CD8-positive, alpha-beta memory T cell (primary cell): ENCODE measurements at regions not wholly inside any gene's neighbourhood (a gene's known extent, or its start where the extent isn't known, plus 50 kb on each side); places are given as distances from the start of the nearest gene placed in this dataset.

Experiments
- CTCF ChIA-PET: fragments of 350-600 bp; sonication (Branson Sonifier 250); formaldehyde crosslinking; loops from one replicate; lab custom pipeline; 2021; ENCODE audit warnings: antibody characterized with exemption; lab: Charles Lee
- POLR2A ChIA-PET: fragments of 350-600 bp; sonication (Branson Sonifier 250); formaldehyde crosslinking; loops from one replicate; lab custom pipeline; 2021; ENCODE audit warnings: antibody characterized with exemption; lab: Charles Lee
- DNase-seq, 5 donors: peaks; one replicate each; pipeline versions ENCODE4 v3.0.0 to v3.0.0-alpha.2; 2020 to 2022; ENCODE audit warnings: mixed read lengths in 1 of 5
- H3K27ac ChIP-seq: one replicate; pipeline ENCODE4 v1.7.0; 2013; ENCODE audit warnings: low read depth, mild to moderate bottlenecking, low read length, moderate library complexity
- H3K27me3 ChIP-seq: 2 replicates; pipeline ENCODE4 v1.7.0; 2013; ENCODE audit warnings: low read length, mild to moderate bottlenecking; ENCODE audit not compliant: insufficient read depth, poor library complexity, severe bottlenecking
- H3K36me3 ChIP-seq: 2 replicates; pipeline ENCODE4 v1.7.0; 2013; ENCODE audit warnings: mild to moderate bottlenecking, low read length, moderate library complexity; ENCODE audit not compliant: insufficient read depth
- H3K4me1 ChIP-seq: 2 replicates; pipeline ENCODE4 v1.7.0; 2013; ENCODE audit warnings: mild to moderate bottlenecking, low read length, moderate library complexity; ENCODE audit not compliant: insufficient read depth
- H3K4me3 ChIP-seq: 2 replicates; pipeline ENCODE4 v1.7.0; 2013; ENCODE audit warnings: mild to moderate bottlenecking, low read length
- H3K9me3 ChIP-seq: 2 replicates; pipeline ENCODE4 v1.7.0; 2013; ENCODE audit warnings: mild to moderate bottlenecking, low read length
- H3K27ac Mint-ChIP-seq, 8 donors: one replicate each; pipeline ENCODE4 v1.8.0; 2020 to 2021; ENCODE audit warnings: mixed read lengths in 8 of 8, mild to moderate bottlenecking in 6 of 8, inconsistent platforms in 3 of 8, moderate library complexity in 3 of 8
- H3K27me3 Mint-ChIP-seq, 2 donors: one replicate each; pipeline ENCODE4 v1.8.0; 2020 to 2021; ENCODE audit warnings: mixed read lengths in 2 of 2, mild to moderate bottlenecking in 1 of 2, moderate library complexity in 1 of 2
- H3K36me3 Mint-ChIP-seq, 3 donors: one replicate each; pipeline ENCODE4 v1.8.0; 2020 to 2021; ENCODE audit warnings: mixed read lengths in 3 of 3, inconsistent platforms in 1 of 3, mild to moderate bottlenecking in 1 of 3
- H3K4me1 Mint-ChIP-seq, 3 donors: one replicate each; pipeline ENCODE4 v1.8.0; 2020 to 2021; ENCODE audit warnings: mixed read lengths in 3 of 3, inconsistent platforms in 1 of 3, mild to moderate bottlenecking in 1 of 3
- H3K4me3 Mint-ChIP-seq, 7 donors: one replicate each; pipeline ENCODE4 v1.8.0; 2020 to 2021; ENCODE audit warnings: mixed read lengths in 7 of 7, mild to moderate bottlenecking in 6 of 7, moderate library complexity in 4 of 7, inconsistent platforms in 2 of 7
- H3K9me3 Mint-ChIP-seq, 5 donors: one replicate each; pipeline ENCODE4 v1.8.0; 2020 to 2022; ENCODE audit warnings: mixed read lengths in 5 of 5, mild to moderate bottlenecking in 3 of 5, moderate library complexity in 2 of 5, inconsistent platforms in 1 of 5

DNA sequence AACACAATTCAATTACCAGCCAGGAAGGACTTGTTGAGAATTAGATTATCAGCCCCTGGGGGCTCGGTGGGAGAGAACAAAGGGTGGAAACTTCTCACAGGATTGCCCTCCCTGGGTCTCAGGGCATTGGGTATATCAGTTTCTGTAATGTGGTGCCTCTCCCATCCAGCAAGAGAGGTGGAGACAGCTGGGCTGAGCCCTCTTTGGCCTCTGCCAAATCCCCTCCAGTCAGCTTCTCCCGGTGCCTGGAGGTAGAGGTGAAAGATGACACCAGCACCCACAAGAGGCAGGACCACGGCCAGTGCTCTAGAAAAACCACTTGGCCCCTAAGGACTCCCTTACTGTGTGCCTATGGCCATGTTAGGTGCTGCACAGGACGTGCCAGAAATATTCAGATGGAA is 179.7 kb downstream of the HAUS1 start:
- ChIA-PET CTCF (no interaction called here), POLR2A (no interaction called here)
- Histone ChIP-seq H3K9me3 (no peaks in the 10 kb centered on the region), H3K4me3 (no peak overlapping the region), H3K27ac (no peak overlapping the region), H3K27me3 (no peaks in the 10 kb centered on the region), H3K4me1 (no peaks in the 10 kb centered on the region), H3K36me3 (no peaks in the 10 kb centered on the region)
- H3K36me3 Mint-ChIP-seq, result peaks cover 0 to 3% (median 2%) of the 10 kb centered on the region in 3 donors
- H3K27me3 Mint-ChIP-seq, result peaks cover 0 to 2% of the 10 kb centered on the region in 2 donors
- peak overlapping the region in 1 of 8 donors; percentile 69 for H3K27ac Mint-ChIP-seq
- H3K4me3 Mint-ChIP-seq, result no peak overlapping the region
- DNase-seq, result no peak
- H3K4me1 Mint-ChIP-seq, result peaks cover 0 to 3% (median under 1%) of the 10 kb centered on the region in 3 donors
- H3K9me3 Mint-ChIP-seq, result no peaks in the 10 kb centered on the region

- Mint-ChIP-seq H3K9me3 (no peaks in the 10 kb centered on the region), H3K4me3 (no peak overlapping the region), H3K27ac (peak overlapping the region in 2 of 8 donors; percentile 18 to 90), H3K36me3 (peaks cover 0 to 3% (median under 1%) of the 10 kb centered on the region in 3 donors), H3K27me3 (peaks cover 0 to 3% of the 10 kb centered on the region in 2 donors), H3K4me1 (peaks cover 0 to 2% (median 0%) of the 10 kb centered on the region in 3 donors)
- H3K27ac ChIP-seq, result no peak overlapping the region
- H3K27me3 ChIP-seq, result no peaks in the 10 kb centered on the region
- no peaks in the 10 kb centered on the region for H3K4me1 ChIP-seq
- DNase-seq, result no peak
- H3K4me3 ChIP-seq, result no peak overlapping the region
- ChIA-PET POLR2A (no interaction called here), CTCF (no interaction called here)
- no peaks in the 10 kb centered on the region for H3K36me3 ChIP-seq
- no peaks in the 10 kb centered on the region for H3K9me3 ChIP-seq
Measured at GRCh38 chr18:46289463-46289862, 185.3 kb downstream of the HAUS1 start.

GRCh38 chr18:46289931-46290330 is 185.7 kb downstream of the HAUS1 start:
- CTCF ChIA-PET, result no interaction called here
- no peak for DNase-seq

DNA sequence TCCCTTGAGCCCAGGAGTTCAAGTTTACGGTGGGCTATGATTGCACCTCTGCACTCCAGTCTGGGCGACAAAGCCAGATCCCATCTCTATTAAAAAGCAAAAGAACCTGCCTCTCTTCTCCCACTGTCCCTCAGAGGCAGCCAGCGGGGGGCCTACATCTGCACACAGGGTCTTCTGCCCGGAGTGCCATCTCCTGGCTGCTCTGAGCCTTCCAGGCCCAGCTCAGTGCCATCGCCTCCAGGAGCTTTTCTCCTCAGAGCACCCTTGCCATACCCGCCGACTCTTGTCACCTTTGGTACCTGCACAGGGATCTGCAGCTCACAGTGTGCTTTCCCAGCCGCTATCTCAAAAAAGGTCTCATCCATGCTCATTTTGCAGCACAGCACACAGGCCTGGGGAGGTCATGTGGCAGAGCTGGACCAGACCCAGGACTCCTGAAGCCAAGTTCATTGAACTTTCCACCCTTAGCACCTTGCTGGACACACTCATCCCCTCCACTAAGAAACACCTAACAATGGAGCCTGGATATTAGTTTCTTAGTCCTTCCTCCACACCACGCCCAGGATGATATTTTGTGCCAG is 186.3 kb downstream of the HAUS1 start:
- no peaks in the 10 kb centered on the region for H3K36me3 ChIP-seq
- H3K9me3 ChIP-seq, result no peaks in the 10 kb centered on the region
- Mint-ChIP-seq H3K27me3 (peaks cover 0 to 3% of the 10 kb centered on the region in 2 donors), H3K4me3 (no peak overlapping the region), H3K27ac (peak overlapping the region in 1 of 8 donors; percentile 13), H3K4me1 (peaks cover 0 to 2% (median 2%) of the 10 kb centered on the region in 3 donors), H3K36me3 (peaks cover 0 to under 1% (median 0%) of the 10 kb centered on the region in 3 donors), H3K9me3 (no peaks in the 10 kb centered on the region)
- no peak overlapping the region for H3K4me3 ChIP-seq
- CTCF ChIA-PET, result no interaction called here
- H3K27ac ChIP-seq, result no peak overlapping the region
- H3K4me1 ChIP-seq, result no peaks in the 10 kb centered on the region
- no peak for DNase-seq
- POLR2A ChIA-PET, result no interaction called here
- H3K27me3 ChIP-seq, result no peaks in the 10 kb centered on the region

More at GRCh38 chr18:46289931-46290330, 185.7 kb downstream of the HAUS1 start:
- POLR2A ChIA-PET, result no interaction called here
- peak overlapping the region in 1 of 8 donors; percentile 90 for H3K27ac Mint-ChIP-seq
- peaks cover 0 to 2% (median 0%) of the 10 kb centered on the region in 3 donors for H3K4me1 Mint-ChIP-seq
- Histone ChIP-seq H3K4me1 (no peaks in the 10 kb centered on the region), H3K9me3 (no peaks in the 10 kb centered on the region), H3K36me3 (no peaks in the 10 kb centered on the region), H3K27ac (no peak overlapping the region), H3K27me3 (no peaks in the 10 kb centered on the region), H3K4me3 (no peak overlapping the region)
- H3K4me3 Mint-ChIP-seq, result no peak overlapping the region
- no peaks in the 10 kb centered on the region for H3K9me3 Mint-ChIP-seq
- H3K36me3 Mint-ChIP-seq, result peaks cover 0 to 3% (median 0%) of the 10 kb centered on the region in 3 donors
- H3K27me3 Mint-ChIP-seq, result peaks cover 0 to 3% of the 10 kb centered on the region in 2 donors

- no peaks in the 10 kb centered on the region for H3K9me3 Mint-ChIP-seq
- CTCF ChIA-PET, result interaction anchor here (1.2 to 1.6 kb wide), 2 partner anchors 10 to 118 kb away, joined by 6 to 7 read pairs; a partner anchor contains a TSS
- Histone ChIP-seq H3K27me3 (no peaks in the 10 kb centered on the region), H3K4me1 (no peaks in the 10 kb centered on the region), H3K36me3 (no peaks in the 10 kb centered on the region), H3K4me3 (no peak overlapping the region), H3K9me3 (no peaks in the 10 kb centered on the region), H3K27ac (no peak overlapping the region)
- peak in 1 of 5 donors; percentile 45 for DNase-seq
- POLR2A ChIA-PET, result no interaction called here
- H3K27ac Mint-ChIP-seq, result no peak overlapping the region
- H3K36me3 Mint-ChIP-seq, result no peaks in the 10 kb centered on the region
- H3K4me3 Mint-ChIP-seq, result no peak overlapping the region
- H3K27me3 Mint-ChIP-seq, result peaks cover 0 to 3% of the 10 kb centered on the region in 2 donors
- peaks cover 0 to 4% (median 2%) of the 10 kb centered on the region in 3 donors for H3K4me1 Mint-ChIP-seq
Measured at GRCh38 chr18:46291149-46291548, 187.0 kb downstream of the HAUS1 start.

GRCh38 chr18:46293742-46294181 is 189.6 kb downstream of the HAUS1 start:
- CTCF ChIA-PET, result no interaction called here
- POLR2A ChIA-PET, result no interaction called here
- H3K4me1 ChIP-seq, result no peaks in the 10 kb centered on the region
- no peak overlapping the region for H3K4me3 ChIP-seq
- Mint-ChIP-seq H3K27me3 (peaks cover 0 to 3% of the 10 kb centered on the region in 2 donors), H3K9me3 (no peaks in the 10 kb centered on the region), H3K4me3 (no peak overlapping the region), H3K4me1 (peaks cover 0 to 4% (median 2%) of the 10 kb centered on the region in 3 donors), H3K36me3 (no peaks in the 10 kb centered on the region), H3K27ac (no peak overlapping the region)
- H3K27ac ChIP-seq, result no peak overlapping the region
- H3K27me3 ChIP-seq, result no peaks in the 10 kb centered on the region
- DNase-seq, result no peak
- no peaks in the 10 kb centered on the region for H3K9me3 ChIP-seq
- no peaks in the 10 kb centered on the region for H3K36me3 ChIP-seq

DNA sequence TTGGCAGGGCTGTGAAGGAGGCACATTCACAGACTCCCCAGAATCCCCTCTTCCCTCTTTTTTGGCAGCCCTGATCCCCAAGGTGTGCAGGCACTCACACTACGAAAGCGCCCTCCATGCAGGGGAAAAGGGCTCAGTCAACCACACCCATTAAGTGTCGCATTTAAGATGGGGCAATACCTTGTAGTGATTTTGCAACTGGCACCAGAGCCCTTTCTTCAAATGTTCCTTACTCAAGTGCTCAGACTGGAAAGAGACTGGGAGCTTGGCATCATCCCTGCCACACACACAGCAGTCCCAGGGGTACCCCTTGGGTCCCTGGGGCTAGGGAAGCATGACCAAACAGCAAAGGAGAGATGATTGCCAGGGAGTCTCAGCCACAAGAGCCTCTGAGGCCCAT is 190.1 kb downstream of the HAUS1 start:
- no peak overlapping the region for H3K27ac ChIP-seq
- no peak for DNase-seq
- Mint-ChIP-seq H3K27me3 (peaks cover 0 to 3% of the 10 kb centered on the region in 2 donors), H3K9me3 (no peaks in the 10 kb centered on the region), H3K27ac (no peak overlapping the region), H3K4me3 (no peak overlapping the region), H3K4me1 (peaks cover 0 to 4% (median 2%) of the 10 kb centered on the region in 3 donors), H3K36me3 (no peaks in the 10 kb centered on the region)
- CTCF ChIA-PET, result no interaction called here
- H3K4me1 ChIP-seq, result no peaks in the 10 kb centered on the region
- POLR2A ChIA-PET, result no interaction called here
- H3K36me3 ChIP-seq, result no peaks in the 10 kb centered on the region
- no peak overlapping the region for H3K4me3 ChIP-seq
- no peaks in the 10 kb centered on the region for H3K27me3 ChIP-seq
- no peaks in the 10 kb centered on the region for H3K9me3 ChIP-seq

GRCh38 chr18:46294751-46295150 is 190.6 kb downstream of the HAUS1 start:
- Histone ChIP-seq H3K27ac (no peak overlapping the region), H3K36me3 (no peaks in the 10 kb centered on the region), H3K9me3 (no peaks in the 10 kb centered on the region), H3K4me1 (no peaks in the 10 kb centered on the region), H3K27me3 (no peaks in the 10 kb centered on the region), H3K4me3 (no peak overlapping the region)
- Mint-ChIP-seq H3K9me3 (no peaks in the 10 kb centered on the region), H3K36me3 (no peaks in the 10 kb centered on the region), H3K27me3 (peaks cover 0 to 7% of the 10 kb centered on the region in 2 donors), H3K4me1 (peaks cover 0 to 4% (median 2%) of the 10 kb centered on the region in 3 donors), H3K4me3 (no peak overlapping the region), H3K27ac (no peak overlapping the region)
- DNase-seq, result no peak
- ChIA-PET CTCF (no interaction called here), POLR2A (no interaction called here)
